Trophoblast cell (in vitro differentiated cells and primary cell): ENCODE measurements at regions not wholly inside any gene's neighbourhood (a gene's known extent, or its start where the extent isn't known, plus 50 kb on each side); places are given as distances from the start of the nearest gene placed in this dataset.

ENCODE experiments used
- DNase-seq, 2 donors: peaks; one replicate each; pipeline ENCODE4 v3.0.0-alpha.2; 2016
- H2AFZ ChIP-seq: 2 replicates; pipeline ENCODE4 v1.6.1; 2013; ENCODE audit warnings: low read length, moderate library complexity, mild to moderate bottlenecking; ENCODE audit not compliant: insufficient read depth, poor library complexity
- H2AK5ac ChIP-seq: 2 replicates; pipeline ENCODE4 v1.6.1; 2013; ENCODE audit warnings: mild to moderate bottlenecking, low read length
- H2BK120ac ChIP-seq: 2 replicates; pipeline ENCODE4 v1.6.1; 2013; ENCODE audit warnings: low read length, mild to moderate bottlenecking, moderate library complexity; ENCODE audit not compliant: insufficient read depth, poor library complexity
- H2BK12ac ChIP-seq: 2 replicates; pipeline ENCODE4 v1.6.1; 2013; ENCODE audit warnings: mild to moderate bottlenecking, low read length, moderate library complexity
- H2BK5ac ChIP-seq: 2 replicates; pipeline ENCODE4 v1.6.1; 2013; ENCODE audit warnings: low read length, low read depth, moderate library complexity, mild to moderate bottlenecking; ENCODE audit not compliant: poor library complexity
- H3K14ac ChIP-seq: 2 replicates; pipeline ENCODE4 v1.6.1; 2013; ENCODE audit warnings: mild to moderate bottlenecking, low read length
- H3K18ac ChIP-seq: 2 replicates; pipeline ENCODE4 v1.6.1; 2013; ENCODE audit warnings: mild to moderate bottlenecking, low read length
- H3K23ac ChIP-seq: 2 replicates; pipeline ENCODE4 v1.6.1; 2013; ENCODE audit warnings: low read length
- H3K27ac ChIP-seq: 2 replicates; pipeline ENCODE4 v1.5.1; 2013; ENCODE audit warnings: low read depth, mild to moderate bottlenecking, inconsistent platforms, low read length, moderate library complexity
- H3K27me3 ChIP-seq: 2 replicates; pipeline ENCODE4 v1.6.1; 2013; ENCODE audit warnings: inconsistent platforms, mild to moderate bottlenecking, low read length, moderate library complexity; ENCODE audit not compliant: insufficient read depth
- H3K36me3 ChIP-seq, 2 experiments: 1 replicate in 1 of 2; 2 replicates in 1 of 2; pipeline ENCODE4 v1.6.1; 2013; ENCODE audit warnings: low read length in 2 of 2, mild to moderate bottlenecking in 2 of 2, moderate library complexity in 1 of 2; ENCODE audit not compliant: insufficient read depth in 2 of 2, control insufficient read depth in 1 of 2
- H3K4ac ChIP-seq: 2 replicates; pipeline ENCODE4 v1.6.1; 2013; ENCODE audit warnings: low read depth, mild to moderate bottlenecking, low read length, moderate library complexity
- H3K4me1 ChIP-seq, 2 experiments: 1 replicate in 1 of 2; 2 replicates in 1 of 2; pipeline ENCODE4 v1.6.1; 2013; ENCODE audit warnings: low read length in 2 of 2, mild to moderate bottlenecking in 2 of 2, moderate library complexity in 1 of 2; ENCODE audit not compliant: insufficient read depth in 2 of 2, control insufficient read depth in 1 of 2
- H3K4me2 ChIP-seq: 2 replicates; pipeline ENCODE4 v1.6.1; 2013; ENCODE audit warnings: inconsistent platforms, mild to moderate bottlenecking, low read length, moderate library complexity
- H3K4me3 ChIP-seq: 2 replicates; pipeline ENCODE4 v1.5.1; 2013; ENCODE audit warnings: mild to moderate bottlenecking, low read depth, low read length, inconsistent platforms
- H3K79me1 ChIP-seq: one replicate; pipeline ENCODE4 v1.6.1; 2013; ENCODE audit warnings: low read length
- H3K79me2 ChIP-seq: 2 replicates; pipeline ENCODE4 v1.6.1; 2013; ENCODE audit warnings: low read length, mild to moderate bottlenecking; ENCODE audit not compliant: control insufficient read depth, insufficient read depth, poor library complexity
- H3K9ac ChIP-seq: 2 replicates; pipeline ENCODE4 v1.6.1; 2013; ENCODE audit warnings: mild to moderate bottlenecking, low read length
- H3K9me3 ChIP-seq: 2 replicates; pipeline ENCODE4 v1.6.1; 2013; ENCODE audit warnings: low read depth, mild to moderate bottlenecking, control low read depth, inconsistent platforms, low read length; ENCODE audit not compliant: insufficient read depth
- H4K12ac ChIP-seq: 2 replicates; pipeline ENCODE4 v1.6.1; 2013; ENCODE audit warnings: low read depth, mild to moderate bottlenecking, low read length, moderate library complexity
- H4K8ac ChIP-seq: 2 replicates; pipeline ENCODE4 v1.6.1; 2013; ENCODE audit warnings: low read depth, mild to moderate bottlenecking, low read length, moderate library complexity
- H4K91ac ChIP-seq: one replicate; pipeline ENCODE4 v1.6.1; 2013; ENCODE audit warnings: low read depth, mild to moderate bottlenecking, low read length, moderate library complexity
- WGBS: extraction: QIAGEN DNeasy Blood & Tissue Kit; methylation state at CpG from one replicate; pipeline ENCODE4 v1.1.7; 2013; ENCODE audit warnings: missing lambda C conversion rate; ENCODE audit not compliant: insufficient read length, insufficient coverage; ENCODE audit errors: extremely low coverage; 5-methylcytosine and 5-hydroxymethylcytosine counted together

DNA sequence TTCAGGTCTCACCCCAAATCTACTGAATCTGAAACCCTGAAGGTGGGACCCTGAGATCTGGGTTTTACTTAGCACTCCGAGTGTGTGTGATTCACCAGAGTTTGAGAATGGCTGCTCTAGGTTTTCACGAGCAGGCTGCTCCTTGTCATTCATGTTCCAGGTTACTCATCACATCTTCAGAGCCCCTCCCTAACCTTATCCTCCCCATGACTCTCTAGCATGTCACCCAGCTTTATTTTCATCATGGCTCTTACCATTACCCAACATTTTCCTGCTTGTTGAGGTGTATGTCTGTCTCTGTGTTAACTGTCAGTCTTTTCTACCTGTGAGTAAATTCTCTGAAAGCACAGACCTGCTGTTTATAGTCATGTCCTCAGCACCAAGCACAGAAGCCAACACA lies 319.2 kb downstream of the NSG2 start:
- no peak overlapping the region for H3K4me3 ChIP-seq

GRCh38 chr5:174371600-174372094 lies 326.1 kb downstream of the NSG2 start:
- Histone ChIP-seq H2BK5ac (peak overlapping the region; percentile 94), H2BK12ac (no peak overlapping the region), H3K36me3 (no peaks in the 10 kb centered on the region), H3K14ac (no peak overlapping the region), H3K79me2 (peaks cover 7% of the 10 kb centered on the region), H3K27me3 (no peaks in the 10 kb centered on the region), H3K4me3 (no peak overlapping the region), H3K9ac (no peak overlapping the region), H3K9me3 (no peaks in the 10 kb centered on the region), H3K4me1 (peaks cover 36 to 51% of the 10 kb centered on the region in 2 experiments), H2AK5ac (no peak overlapping the region), H3K23ac (no peak overlapping the region), H3K79me1 (peaks cover 55% of the 10 kb centered on the region), H2AFZ (no peak overlapping the region), H3K4me2 (no peak overlapping the region), H4K91ac (peak overlapping the region; percentile 91), H2BK120ac (no peak overlapping the region), H4K8ac (no peak overlapping the region), H4K12ac (no peak overlapping the region), H3K18ac (no peak overlapping the region), H3K4ac (no peak overlapping the region), H3K27ac (peak overlapping the region; percentile 93)
- WGBS, result no CpG with 5 or more reads among the region's 10 CpGs
- peak; percentile 97 to 98 for DNase-seq

More for the DNA sequence above, 319.2 kb downstream of the NSG2 start:
- H3K27me3 ChIP-seq, result no peaks in the 10 kb centered on the region
- H2BK120ac ChIP-seq, result peak overlapping the region; percentile 63
- H3K23ac ChIP-seq, result no peak overlapping the region
- peak overlapping the region; percentile 6 for H3K4ac ChIP-seq
- H3K27ac ChIP-seq, result no peak overlapping the region
- H2BK12ac ChIP-seq, result peak overlapping the region; percentile 43
- H3K14ac ChIP-seq, result no peak overlapping the region
- no peak overlapping the region for H2AFZ ChIP-seq
- H3K9ac ChIP-seq, result no peak overlapping the region
- no peak overlapping the region for H4K91ac ChIP-seq
- no peak overlapping the region for H4K8ac ChIP-seq
- no peak for DNase-seq
- H3K4me1 ChIP-seq, result peaks cover 2 to 5% of the 10 kb centered on the region in 2 experiments
- H2AK5ac ChIP-seq, result no peak overlapping the region
- H3K79me1 ChIP-seq, result peaks cover 15% of the 10 kb centered on the region
- peaks cover 2% of the 10 kb centered on the region for H3K9me3 ChIP-seq
- no peaks in the 10 kb centered on the region for H3K36me3 ChIP-seq
- H2BK5ac ChIP-seq, result no peak overlapping the region
- WGBS, result no CpG with 5 or more reads among the region's 2 CpGs
- H3K18ac ChIP-seq, result no peak overlapping the region
- no peak overlapping the region for H3K4me2 ChIP-seq
- H3K79me2 ChIP-seq, result peaks cover 1% of the 10 kb centered on the region
- H4K12ac ChIP-seq, result no peak overlapping the region

DNA sequence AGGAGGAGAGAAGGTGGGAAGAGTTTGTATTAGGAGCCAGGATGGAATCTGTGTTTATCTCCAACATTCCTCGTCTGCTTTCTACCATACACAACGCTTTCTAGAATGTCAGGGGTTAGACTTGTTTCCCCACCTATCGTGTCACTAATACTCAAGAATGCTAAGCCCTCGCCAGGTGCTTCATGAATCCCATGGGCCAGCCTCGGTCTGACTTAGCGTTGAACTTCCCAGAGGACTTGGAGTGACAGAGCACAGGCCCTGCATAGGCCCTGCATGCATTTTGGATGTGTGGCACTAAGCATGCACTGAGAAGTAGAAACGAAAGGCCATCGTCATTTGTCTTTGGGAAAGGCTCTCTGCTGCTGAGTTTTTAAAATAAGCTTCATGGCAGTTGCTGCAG lies 328.7 kb downstream of the NSG2 start:
- H3K23ac ChIP-seq, result no peak overlapping the region
- peaks cover 0 to 3% of the 10 kb centered on the region in 2 experiments for H3K36me3 ChIP-seq
- H3K9me3 ChIP-seq, result peaks cover 3% of the 10 kb centered on the region
- peak overlapping the region; percentile 87 for H2BK12ac ChIP-seq
- no peak overlapping the region for H4K12ac ChIP-seq
- no peak overlapping the region for H3K4me2 ChIP-seq
- H3K14ac ChIP-seq, result peak overlapping the region; percentile 8
- H3K79me1 ChIP-seq, result peaks cover 59% of the 10 kb centered on the region
- H2AK5ac ChIP-seq, result peak overlapping the region; percentile 88
- no peak overlapping the region for H3K9ac ChIP-seq
- H4K8ac ChIP-seq, result peak overlapping the region; percentile 1
- peak overlapping the region; percentile 95 for H4K91ac ChIP-seq
- H2BK120ac ChIP-seq, result peak overlapping the region; percentile 96
- peaks cover 36 to 51% of the 10 kb centered on the region in 2 experiments for H3K4me1 ChIP-seq
- peak; percentile 99 for DNase-seq
- H3K18ac ChIP-seq, result peak overlapping the region; percentile 45
- no peaks in the 10 kb centered on the region for H3K27me3 ChIP-seq
- peak overlapping the region; percentile 70 for H3K27ac ChIP-seq
- no peak overlapping the region for H3K4me3 ChIP-seq
- no peak overlapping the region for H3K4ac ChIP-seq
- no peak overlapping the region for H2AFZ ChIP-seq
- H2BK5ac ChIP-seq, result peak overlapping the region; percentile 66
- WGBS, result no CpG with 5 or more reads among the region's 8 CpGs
- peaks cover 7% of the 10 kb centered on the region for H3K79me2 ChIP-seq

DNA sequence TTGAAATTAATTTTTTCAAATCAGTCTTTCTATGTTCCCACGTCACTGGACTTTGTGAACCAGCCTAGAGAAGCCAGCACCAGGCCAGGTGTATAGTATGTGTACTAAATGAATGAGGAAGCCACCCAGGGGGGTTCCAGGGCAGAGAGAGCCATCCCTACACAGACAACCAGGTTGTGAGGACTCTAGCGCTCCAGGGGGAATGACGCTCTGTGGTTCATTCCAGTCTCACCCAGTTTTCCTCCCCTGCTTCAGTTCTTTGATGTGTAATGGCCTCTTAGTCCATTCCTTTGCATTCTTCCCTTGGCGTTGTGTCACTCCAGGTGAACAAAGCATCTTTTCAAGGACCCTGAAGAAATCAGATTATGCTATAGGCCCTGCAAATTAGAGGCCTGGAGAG lies 330.6 kb downstream of the NSG2 start:
- WGBS, result no CpG with 5 or more reads among the region's 4 CpGs
- Histone ChIP-seq H3K27ac (peak overlapping the region; percentile 73), H3K23ac (no peak overlapping the region), H2BK120ac (peak overlapping the region; percentile 65), H4K91ac (peak overlapping the region; percentile 81), H3K4me1 (peaks cover 25 to 37% of the 10 kb centered on the region in 2 experiments), H3K9me3 (peaks cover 3% of the 10 kb centered on the region), H3K4ac (no peak overlapping the region), H3K27me3 (no peaks in the 10 kb centered on the region), H3K4me3 (no peak overlapping the region), H2BK12ac (no peak overlapping the region), H3K18ac (no peak overlapping the region), H2BK5ac (peak overlapping the region; percentile 90), H3K36me3 (peaks cover 0 to 3% of the 10 kb centered on the region in 2 experiments), H4K12ac (no peak overlapping the region), H3K14ac (no peak overlapping the region), H4K8ac (no peak overlapping the region), H3K79me2 (peaks cover 5% of the 10 kb centered on the region), H2AK5ac (no peak overlapping the region), H2AFZ (no peak overlapping the region), H3K9ac (no peak overlapping the region), H3K4me2 (no peak overlapping the region), H3K79me1 (peaks cover 44% of the 10 kb centered on the region)
- peak; percentile 88 to 94 for DNase-seq
